GM21737 (cell line): ENCODE measurements at regions not wholly inside any gene's neighbourhood (a gene's known extent, or its start where the extent isn't known, plus 50 kb on each side); places are given as distances from the start of the nearest gene placed in this dataset.

Experiments
- ATAC-seq: cut with Tn5 transposase; IDR thresholded peaks from one replicate; pipeline ENCODE4 v1.9.1; 2021; ENCODE audit warnings: mild to moderate bottlenecking, moderate library complexity; ENCODE audit not compliant: unreplicated experiment

- no peak for ATAC-seq
These were observed 59.6 kb upstream of the AFDN start for GRCh38 chr6:167766986-167767714.

- no peak for ATAC-seq
These were observed 59.0 kb upstream of the AFDN start for GRCh38 chr6:167767715-167768107.

GRCh38 chr6:167768471-167769215 lies 58.1 kb upstream of the AFDN start:
- no peak for ATAC-seq

- no peak for ATAC-seq
These were observed 57.1 kb upstream of the AFDN start for GRCh38 chr6:167769408-167770190.

- no peak for ATAC-seq
These were observed 56.3 kb upstream of the AFDN start for GRCh38 chr6:167770291-167770955.

GRCh38 chr6:167774881-167775280 lies 51.8 kb upstream of the AFDN start:
- ATAC-seq: no peak

- no peak for ATAC-seq
These were observed 49.6 kb upstream of the AFDN start for GRCh38 chr6:167776906-167777627.
